HepG2 (cell line): ENCODE measurements at regions not wholly inside any gene's neighbourhood (a gene's known extent, or its start where the extent isn't known, plus 50 kb on each side); places are given as distances from the start of the nearest gene placed in this dataset.

Experiments
- ATAC-seq: fragments of 200-7000 bp; cut with Tn5 transposase; 3 replicates; pipeline ENCODE4 v1.9.1; 2020; ENCODE audit warnings: mild to moderate bottlenecking, moderate library complexity
- BruUV-seq: library from RNA; stranded (reverse); fragments of 400-500 nt; replicated peaks from 2 replicates; lab custom pipeline; 2021; lab: Mats Ljungman, UMichigan
- CTCF ChIA-PET: fragments of 300-600 bp; formaldehyde crosslinking; extraction: SDS; loops from one replicate; lab custom pipeline; 2021; ENCODE audit warnings: low total read pairs, inconsistent platforms, low intra/inter-chr PET ratio; lab: Yijun Ruan, JAX
- POLR2A ChIA-PET: fragments of 350-600 bp; sonication (Branson Sonifier 250); formaldehyde crosslinking; loops from one replicate; lab custom pipeline; 2020; ENCODE audit warnings: antibody characterized with exemption, inconsistent platforms; lab: Yijun Ruan, JAX
- DNase-seq: peaks from one replicate; pipeline ENCODE4 v3.0.0-alpha.2; 2015; ENCODE audit warnings: low spot score
- FAIRE-seq: peaks from 3 replicates; lab custom pipeline; 2011; peaks lifted over from hg19 to GRCh38; lab: Jason Lieb, UNC
- H2AFZ ChIP-seq: one replicate; pipeline ENCODE4 v1.6.1; 2011; ENCODE audit warnings: low read length, inconsistent platforms
- H3K27ac ChIP-seq: fragments of 300-600 bp; 3 replicates; pipeline ENCODE4 v1.8.0; 2011; ENCODE audit warnings: mixed run types, mild to moderate bottlenecking, mixed read lengths, low read length, inconsistent platforms; ENCODE audit not compliant: insufficient read depth; ENCODE audit errors: extremely low read length
- H3K27me3 ChIP-seq, 2 experiments: fragments of 200-600 bp in 1 of 2; 2 replicates in 1 of 2; 3 replicates in 1 of 2; pipeline versions ENCODE4 v1.6.0 to v1.8.0; 2011; ENCODE audit warnings: low read length in 2 of 2, mild to moderate bottlenecking in 2 of 2, moderate library complexity in 2 of 2, inconsistent platforms in 1 of 2; ENCODE audit not compliant: insufficient read depth in 2 of 2, control insufficient read depth in 1 of 2
- H3K36me3 ChIP-seq, 2 experiments: fragments of 200-600 bp in 1 of 2; replicated peaks in 1 of 2; 2 replicates in 1 of 2; 3 replicates in 1 of 2; pipeline versions ENCODE4 v1.5.1 to v1.8.0; 2011; ENCODE audit warnings: low read length in 2 of 2, inconsistent platforms in 1 of 2; ENCODE audit not compliant: insufficient read depth in 2 of 2, control insufficient read depth in 1 of 2
- H3K4me1 ChIP-seq: 2 replicates; pipeline ENCODE4 v1.5.1; 2012; ENCODE audit warnings: low read length, inconsistent platforms; ENCODE audit not compliant: insufficient read depth
- H3K4me2 ChIP-seq: 2 replicates; pipeline ENCODE4 v1.6.0; 2011; ENCODE audit warnings: low read depth, low read length, inconsistent platforms
- H3K4me3 ChIP-seq, 3 experiments: fragments of 200-600 bp in 1 of 3; sonication (generic), shearing (Covaris generic) in 1 of 3; replicated peaks in 1 of 3; 2 replicates each; pipeline ENCODE4 v1.5.1; 2011 to 2016; ENCODE audit warnings: low read length in 3 of 3, inconsistent platforms in 2 of 3, low read depth in 2 of 3, mild to moderate bottlenecking in 2 of 3, control low read depth in 1 of 3, mixed read lengths in 1 of 3; ENCODE audit not compliant: insufficient read depth in 1 of 3
- H3K79me2 ChIP-seq: one replicate; pipeline ENCODE4 v1.6.1; 2011; ENCODE audit warnings: low read length, inconsistent platforms; ENCODE audit not compliant: insufficient read depth
- H3K9ac ChIP-seq: 2 replicates; pipeline ENCODE4 v1.6.0; 2011; ENCODE audit warnings: mild to moderate bottlenecking, low read depth, low read length, inconsistent platforms; ENCODE audit not compliant: insufficient read depth
- H3K9me3 ChIP-seq: 2 replicates; pipeline ENCODE4 v1.5.1; 2012; ENCODE audit warnings: mild to moderate bottlenecking, low read length
- H4K20me1 ChIP-seq: 2 replicates; pipeline ENCODE4 v1.6.0; 2011; ENCODE audit warnings: inconsistent platforms, mild to moderate bottlenecking, low read length, moderate library complexity; ENCODE audit not compliant: insufficient read depth
- NFIC ChIP-seq: IDR thresholded peaks from 2 replicates; pipeline ENCODE4 v1.6.1; 2012; ENCODE audit warnings: mild to moderate bottlenecking, low read length, inconsistent platforms
- NFYC ChIP-seq: IDR thresholded peaks from 2 replicates; pipeline ENCODE4 v1.6.1; 2016; ENCODE audit warnings: missing genetic modification reagents, missing compliant biosample characterization
- SP140L ChIP-seq: sonication (generic); formaldehyde crosslinking; IDR thresholded peaks from 2 replicates; pipeline ENCODE4 v1.4.0; 2020; ENCODE audit warnings: missing genetic modification reagents, borderline replicate concordance
- ZNF124 ChIP-seq: sonication (generic); formaldehyde crosslinking; IDR thresholded peaks from 2 replicates; pipeline ENCODE4 v1.4.0; 2020; ENCODE audit warnings: missing genetic modification reagents
- ZNF496 ChIP-seq: sonication (generic); formaldehyde crosslinking; IDR thresholded peaks from 2 replicates; pipeline ENCODE4 v1.8.1; 2023; ENCODE audit warnings: mild to moderate bottlenecking, moderate library complexity, missing genetic modification reagents; ENCODE audit not compliant: insufficient replicate concordance
- ZNF776 ChIP-seq: sonication (generic); formaldehyde crosslinking; IDR thresholded peaks from 2 replicates; pipeline ENCODE4 v1.4.0; 2020; ENCODE audit warnings: mild to moderate bottlenecking, missing genetic modification reagents
- WGBS: methylation state at CpG from one replicate; pipeline ENCODE4 v1.1.6; 2017; ENCODE audit warnings: low lambda C conversion rate; 5-methylcytosine and 5-hydroxymethylcytosine counted together
- in situ Hi-C: cut with HindIII; loops from 2 replicates; pipeline ENCODE4 v1.10.0; 2017; ENCODE audit warnings: low pct_unique_long_range_greater_than_20kb; ENCODE audit not compliant: extremely low pct_ligation_motif_present
- intact Hi-C: fragments of 100-400 bp; cut with micrococcal nuclease; formaldehyde crosslinking; loops from one replicate; pipeline ENCODE4 v1.10.0; 2022; ENCODE audit not compliant: unreplicated experiment

DNA sequence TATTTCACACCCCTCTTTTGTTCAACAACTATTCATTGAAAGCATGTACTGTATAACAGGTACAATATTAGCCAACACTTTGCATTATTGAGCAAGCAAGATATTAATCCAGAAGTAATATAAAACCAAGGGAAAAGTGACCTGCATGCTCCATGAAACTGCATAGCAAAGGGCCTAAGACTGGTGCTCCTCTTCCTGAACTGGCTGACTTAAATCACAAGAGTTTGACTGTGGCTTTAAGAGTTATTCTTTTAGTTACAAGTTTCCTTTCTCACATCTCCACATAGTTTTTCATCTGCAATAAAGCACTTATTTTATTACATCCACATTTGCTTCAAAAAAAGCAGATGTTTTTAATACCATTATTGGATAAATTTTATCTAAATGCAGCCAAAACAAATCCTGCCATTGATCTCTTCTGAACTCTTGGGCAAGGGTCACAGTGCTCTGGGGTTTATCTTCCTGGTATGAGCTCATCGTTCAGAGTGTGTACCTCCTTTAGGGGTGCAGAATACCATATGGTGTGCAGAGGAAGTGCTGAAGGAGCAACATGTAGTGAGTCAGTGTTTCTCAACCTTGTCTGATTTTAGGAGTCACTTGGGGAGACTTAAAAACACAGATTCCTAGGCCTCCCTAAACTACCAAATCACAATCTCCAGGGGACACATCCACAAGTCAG is 1225.9 kb upstream of the MAP3K7 start:
- Histone ChIP-seq H3K9ac (no peak overlapping the region), H3K9me3 (no peaks in the 10 kb centered on the region), H4K20me1 (no peaks in the 10 kb centered on the region), H3K27me3 (no peaks in the 10 kb centered on the region; a peak in 1 of 5 replicates), H3K4me1 (no peaks in the 10 kb centered on the region), H3K36me3 (no peaks in the 10 kb centered on the region), H3K4me3 (no peak overlapping the region), H3K4me2 (no peak overlapping the region), H2AFZ (no peak overlapping the region), H3K79me2 (no peaks in the 10 kb centered on the region), H3K27ac (no peak overlapping the region)
- no TSS peak for BruUV-seq
- DNase-seq (no peak), ATAC-seq (no peak), FAIRE-seq (no peak)
- in situ Hi-C loops, result no loop called here
- ChIA-PET POLR2A (no interaction called here), CTCF (no interaction called here)
- intact Hi-C loops, result no loop called here
- TF ChIP-seq ZNF776 (CRISPR knock-in tag), result no peak
- TF ChIP-seq ZNF124 (CRISPR knock-in tag), result no peak
- 0% methylated on average over 1 of the region's 1 CpG for WGBS

DNA sequence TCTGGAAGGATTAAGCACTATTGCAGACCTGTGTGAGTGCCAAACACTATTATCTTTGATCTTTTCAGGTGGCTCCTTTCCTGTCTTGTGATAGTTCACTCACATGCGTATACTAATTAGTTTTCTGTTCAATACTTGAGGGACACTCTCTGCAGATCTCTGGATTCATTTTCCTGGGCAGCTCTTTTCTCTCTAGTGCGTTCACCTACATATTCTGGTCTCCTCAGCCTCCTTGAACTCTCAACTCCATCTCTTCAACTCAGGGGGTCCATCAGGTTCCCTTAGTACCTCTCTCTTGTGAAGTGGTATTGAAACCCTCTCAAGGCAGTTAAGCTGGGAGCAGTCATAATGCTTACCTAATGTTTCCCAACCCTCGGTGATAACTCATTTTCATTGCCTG is 1218.1 kb upstream of the MAP3K7 start:
- Histone ChIP-seq H3K79me2 (no peaks in the 10 kb centered on the region), H3K36me3 (no peaks in the 10 kb centered on the region), H3K9me3 (no peaks in the 10 kb centered on the region), H3K4me3 (no peak overlapping the region), H3K9ac (no peak overlapping the region), H3K27me3 (no peaks in the 10 kb centered on the region), H4K20me1 (no peaks in the 10 kb centered on the region), H3K27ac (no peak overlapping the region), H3K4me1 (no peaks in the 10 kb centered on the region), H3K4me2 (no peak overlapping the region), H2AFZ (no peak overlapping the region)
- no TSS peak for BruUV-seq
- in situ Hi-C loops, result no loop called here
- FAIRE-seq (no peak), ATAC-seq (no peak), DNase-seq (no peak)
- TF ChIP-seq SP140L (CRISPR knock-in tag) (no peak), NFIC (no peak), NFYC (CRISPR knock-in tag) (no peak), ZNF496 (CRISPR knock-in tag) (no peak)
- ChIA-PET POLR2A (no interaction called here), CTCF (no interaction called here)
- intact Hi-C loops, result no loop called here
- 3% methylated on average over 3 of the region's 3 CpGs for whole genome bisulfite sequencing
